Astrocyte of the spinal cord (primary cell): ENCODE measurements at regions not wholly inside any gene's neighbourhood (a gene's known extent, or its start where the extent isn't known, plus 50 kb on each side); places are given as distances from the start of the nearest gene placed in this dataset.
"Not testable (repeated sequence)": the region's sequence is repeated elsewhere in the genome, so short reads cannot be mapped to it uniquely, and the experiment has no call there.

Experiments used
- DNase-seq: peaks from one replicate; pipeline ENCODE4 v3.0.0; 2011; ENCODE audit warnings: low read depth, low spot score
- H3K4me3 ChIP-seq: 2 replicates; pipeline ENCODE4 v1.5.1; 2011; ENCODE audit warnings: low read depth, mild to moderate bottlenecking, low read length, moderate library complexity
- CTCF ChIP-seq: IDR thresholded peaks from 2 replicates; pipeline ENCODE4 v1.5.1; 2012; ENCODE audit warnings: low read depth, mild to moderate bottlenecking, low read length, inconsistent platforms
- in situ Hi-C: cut with HindIII; loops from 2 replicates; pipeline ENCODE4 v1.10.0; 2017; ENCODE audit warnings: low sequenced_read_pairs

- in situ Hi-C loops: no loop called here
- DNase-seq: no peak
- no peak overlapping the region for H3K4me3 ChIP-seq
- no peak for TF ChIP-seq CTCF
Observed at GRCh38 chr1:30447080-30447479, 276.3 kb downstream of the MATN1 start.

- no peak for TF ChIP-seq CTCF
- in situ Hi-C loops: no loop called here
- no peak overlapping the region for H3K4me3 ChIP-seq
- no peak for DNase-seq
Observed at GRCh38 chr1:30446508-30446907, 276.9 kb downstream of the MATN1 start.

GRCh38 chr1:30446095-30446494 lies 277.3 kb downstream of the MATN1 start:
- no peak for TF ChIP-seq CTCF
- no peak for DNase-seq
- in situ Hi-C loops: no loop called here
- no peak overlapping the region for H3K4me3 ChIP-seq

- DNase-seq: no peak
- in situ Hi-C loops: no loop called here
- no peak overlapping the region for H3K4me3 ChIP-seq
- no peak for TF ChIP-seq CTCF
Observed at GRCh38 chr1:30445449-30445848, 277.9 kb downstream of the MATN1 start.

- in situ Hi-C loops: no loop called here
- DNase-seq: no peak
- no peak overlapping the region for H3K4me3 ChIP-seq
- no peak for TF ChIP-seq CTCF
Observed at GRCh38 chr1:30444850-30445249, 278.5 kb downstream of the MATN1 start.

- in situ Hi-C loops: no loop called here
Observed at GRCh38 chr1:30444401-30444800, 279.0 kb downstream of the MATN1 start.

GRCh38 chr1:30438274-30438673 lies 285.1 kb downstream of the MATN1 start:
- H3K4me3 ChIP-seq, in situ Hi-C loops, DNase-seq: not testable (repeated sequence)

More at GRCh38 chr1:30444401-30444800, 279.0 kb downstream of the MATN1 start:
- no peak for DNase-seq
- no peak for TF ChIP-seq CTCF
- H3K4me3 ChIP-seq: no peak overlapping the region
